ENCODE measurements at regions not wholly inside any gene's neighbourhood (a gene's known extent, or its start where the extent isn't known, plus 50 kb on each side); places are given as distances from the start of the nearest gene placed in this dataset.

DNA sequence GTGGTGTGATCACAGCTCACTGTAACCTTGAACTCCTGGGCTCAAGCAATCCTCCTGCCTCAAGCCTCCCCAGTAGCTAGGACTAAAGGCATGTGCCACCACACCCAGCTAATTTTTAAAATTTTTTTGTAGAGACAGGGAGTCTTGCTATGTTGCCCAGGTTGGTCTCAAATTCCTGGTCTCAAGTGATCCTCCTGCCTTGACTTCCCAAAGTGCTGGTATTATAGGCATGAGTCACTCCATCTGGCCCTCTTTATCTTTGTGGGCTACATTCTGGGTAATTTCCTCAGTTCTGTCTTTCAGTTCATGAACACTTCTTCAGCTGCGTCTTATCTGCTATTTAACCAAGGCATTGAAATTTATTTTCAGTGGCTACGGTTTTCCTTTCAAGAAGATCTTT is 196.6 kb upstream of the IER5L start:
- TF ChIP-seq POLR2A (IDR thresholded peaks at IDR 0.05; ENCODE audit: borderline replicate concordance, extremely low read depth, insufficient read depth, insufficient read length) (no peak), EZH2 (IDR thresholded peaks at IDR 0.05) (no peak), FOSL1 (IDR thresholded peaks at IDR 0.05; ENCODE audit: low read depth) (no peak), POLR2AphosphoS5 (IDR thresholded peaks at IDR 0.05; ENCODE audit: low read depth, low read length) (no peak), TCF7L2 (IDR thresholded peaks at IDR 0.05; ENCODE audit: borderline replicate concordance, extremely low read depth, insufficient read depth, insufficient read length) (no peak), SIN3A (IDR thresholded peaks at IDR 0.05; ENCODE audit: low read depth) (no peak), ZNF274 (IDR thresholded peaks at IDR 0.05; ENCODE audit: low read depth, low read length) (no peak)
- TF ChIP-seq, protein P1, sequence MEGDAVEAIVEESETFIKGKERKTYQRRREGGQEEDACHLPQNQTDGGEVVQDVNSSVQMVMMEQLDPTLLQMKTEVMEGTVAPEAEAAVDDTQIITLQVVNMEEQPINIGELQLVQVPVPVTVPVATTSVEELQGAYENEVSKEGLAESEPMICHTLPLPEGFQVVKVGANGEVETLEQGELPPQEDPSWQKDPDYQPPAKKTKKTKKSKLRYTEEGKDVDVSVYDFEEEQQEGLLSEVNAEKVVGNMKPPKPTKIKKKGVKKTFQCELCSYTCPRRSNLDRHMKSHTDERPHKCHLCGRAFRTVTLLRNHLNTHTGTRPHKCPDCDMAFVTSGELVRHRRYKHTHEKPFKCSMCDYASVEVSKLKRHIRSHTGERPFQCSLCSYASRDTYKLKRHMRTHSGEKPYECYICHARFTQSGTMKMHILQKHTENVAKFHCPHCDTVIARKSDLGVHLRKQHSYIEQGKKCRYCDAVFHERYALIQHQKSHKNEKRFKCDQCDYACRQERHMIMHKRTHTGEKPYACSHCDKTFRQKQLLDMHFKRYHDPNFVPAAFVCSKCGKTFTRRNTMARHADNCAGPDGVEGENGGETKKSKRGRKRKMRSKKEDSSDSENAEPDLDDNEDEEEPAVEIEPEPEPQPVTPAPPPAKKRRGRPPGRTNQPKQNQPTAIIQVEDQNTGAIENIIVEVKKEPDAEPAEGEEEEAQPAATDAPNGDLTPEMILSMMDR (IDR thresholded peaks at IDR 0.05 in 2 of 3, conservative IDR thresholded peaks at IDR 0.05 in 1 of 3; ENCODE audit: borderline replicate concordance in 1 of 3, insufficient read depth in 1 of 3, low read depth in 2 of 3, low read length in 2 of 3) = no peak
- TF ChIP-seq, protein P2, sequence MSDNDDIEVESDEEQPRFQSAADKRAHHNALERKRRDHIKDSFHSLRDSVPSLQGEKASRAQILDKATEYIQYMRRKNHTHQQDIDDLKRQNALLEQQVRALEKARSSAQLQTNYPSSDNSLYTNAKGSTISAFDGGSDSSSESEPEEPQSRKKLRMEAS (IDR thresholded peaks at IDR 0.05) = no peak
